Lung microvascular endothelial cell (primary cell): ENCODE measurements at regions not wholly inside any gene's neighbourhood (a gene's known extent, or its start where the extent isn't known, plus 50 kb on each side); places are given as distances from the start of the nearest gene placed in this dataset.

Source experiments
- DNase-seq, 2 donors: peaks; one replicate each; pipeline versions ENCODE4 v3.0.0 to v3.0.0-alpha.2; 2010; ENCODE audit warnings: low read depth in 2 of 2

- no peak for DNase-seq
Observed at GRCh38 chr15:95594496-95594895, 736.0 kb upstream of the NR2F2 start.

- no peak for DNase-seq
Observed at GRCh38 chr15:95595759-95596158, 734.7 kb upstream of the NR2F2 start.

- no peak for DNase-seq
Observed at GRCh38 chr15:95596496-95596895, 734.0 kb upstream of the NR2F2 start.

- DNase-seq, result no peak
Observed at GRCh38 chr15:95598251-95598855, 732.1 kb upstream of the NR2F2 start.

- no peak for DNase-seq
Observed at GRCh38 chr15:95600367-95600766, 730.1 kb upstream of the NR2F2 start.

- no peak for DNase-seq
Observed at GRCh38 chr15:95600884-95601283, 729.6 kb upstream of the NR2F2 start.

GRCh38 chr15:95601525-95601924, 729.0 kb upstream of the NR2F2 start:
- no peak for DNase-seq

- DNase-seq, result peak; percentile 80 to 99
Observed at GRCh38 chr15:95603802-95604201, 726.7 kb upstream of the NR2F2 start.

GRCh38 chr15:95604634-95605036, 725.9 kb upstream of the NR2F2 start:
- DNase-seq, result peak; percentile 94 to 98

- no peak for DNase-seq
Observed at GRCh38 chr15:95605098-95605497, 725.4 kb upstream of the NR2F2 start.

- no peak for DNase-seq
Observed at GRCh38 chr15:95606551-95606950, 723.9 kb upstream of the NR2F2 start.

- no peak for DNase-seq
Observed at GRCh38 chr15:95608371-95608770, 722.1 kb upstream of the NR2F2 start.

GRCh38 chr15:95609096-95609495, 721.4 kb upstream of the NR2F2 start:
- peak; percentile 43 to 77 for DNase-seq

- DNase-seq, result no peak
Observed at GRCh38 chr15:95610945-95611344, 719.6 kb upstream of the NR2F2 start.

GRCh38 chr15:95615436-95615835, 715.1 kb upstream of the NR2F2 start:
- DNase-seq, result no peak

- DNase-seq, result no peak
Observed at GRCh38 chr15:95616306-95616705, 714.2 kb upstream of the NR2F2 start.

- peak; percentile 16 to 40 for DNase-seq
Observed at GRCh38 chr15:95620934-95621579, 709.4 kb upstream of the NR2F2 start.

- no peak for DNase-seq
Observed at GRCh38 chr15:95622843-95623242, 707.7 kb upstream of the NR2F2 start.

GRCh38 chr15:95624100-95624499, 706.4 kb upstream of the NR2F2 start:
- DNase-seq, result no peak

GRCh38 chr15:95624616-95625361, 705.7 kb upstream of the NR2F2 start:
- DNase-seq, result no peak

- no peak for DNase-seq
Observed at GRCh38 chr15:95626501-95627361, 703.8 kb upstream of the NR2F2 start.
